ENCODE measurements at regions not wholly inside any gene's neighbourhood (a gene's known extent, or its start where the extent isn't known, plus 50 kb on each side); places are given as distances from the start of the nearest gene placed in this dataset.

- TF ChIP-seq CTCF (IDR thresholded peaks at IDR 0.05) (no peak), ZFX (IDR thresholded peaks at IDR 0.05; ENCODE audit: borderline replicate concordance) (no peak)
These were observed 343.3 kb upstream of the CDH9 start for GRCh38 chr5:27381686-27382085.
